IMR-90 (cell line): ENCODE measurements at regions not wholly inside any gene's neighbourhood (a gene's known extent, or its start where the extent isn't known, plus 50 kb on each side); places are given as distances from the start of the nearest gene placed in this dataset.

Experiments used
- ATAC-seq: fragments of 200-7000 bp; cut with Tn5 transposase; 2 replicates; pipeline ENCODE4 v1.9.1; 2020; ENCODE audit warnings: low read depth, mild to moderate bottlenecking, moderate library complexity
- BruUV-seq: library from RNA; stranded (reverse); fragments of 400-500 nt; replicated peaks from 2 replicates; lab custom pipeline; 2021; lab: Mats Ljungman, UMichigan
- CTCF ChIA-PET: fragments of 300-600 bp; formaldehyde crosslinking; extraction: SDS; loops from one replicate; lab custom pipeline; 2021; ENCODE audit warnings: antibody characterized with exemption; lab: Yijun Ruan, JAX
- POLR2A ChIA-PET: fragments of 300-600 bp; sonication (Branson Sonifier 250); formaldehyde crosslinking; loops from one replicate; lab custom pipeline; 2022; ENCODE audit warnings: antibody characterized with exemption; ENCODE audit not compliant: unreplicated experiment; lab: Charles Lee
- DNase-seq: peaks from one replicate; pipeline ENCODE4 v3.0.0; 2013
- H2AFZ ChIP-seq: replicated peaks from 2 replicates; pipeline ENCODE3; 2013; ENCODE audit warnings: low read length, mild to moderate bottlenecking; ENCODE audit not compliant: poor library complexity
- H2AK5ac ChIP-seq: 2 replicates; pipeline ENCODE4 v1.6.1; 2013; ENCODE audit warnings: low read depth, low read length, inconsistent platforms
- H2AK9ac ChIP-seq: replicated peaks from 2 replicates; pipeline ENCODE3; 2013; ENCODE audit warnings: mild to moderate bottlenecking, low read depth, low read length, moderate library complexity; ENCODE audit not compliant: poor library complexity
- H2BK120ac ChIP-seq: 2 replicates; pipeline ENCODE4 v1.6.1; 2013; ENCODE audit warnings: low read depth, low read length, inconsistent platforms
- H2BK15ac ChIP-seq: 3 replicates; pipeline ENCODE4 v1.6.1; 2013; ENCODE audit warnings: low read depth, low read length, inconsistent platforms
- H2BK20ac ChIP-seq: 2 replicates; pipeline ENCODE4 v1.6.1; 2013; ENCODE audit warnings: low read depth, mild to moderate bottlenecking, inconsistent platforms, low read length, moderate library complexity
- H2BK5ac ChIP-seq: 2 replicates; pipeline ENCODE4 v1.6.1; 2013; ENCODE audit warnings: mild to moderate bottlenecking, low read depth, low read length, inconsistent platforms; ENCODE audit not compliant: poor library complexity, severe bottlenecking
- H3K14ac ChIP-seq: replicated peaks from 2 replicates; pipeline ENCODE4 v1.6.1; 2013; ENCODE audit warnings: low read depth, low read length, inconsistent platforms
- H3K18ac ChIP-seq: 2 replicates; pipeline ENCODE4 v1.6.1; 2013; ENCODE audit warnings: low read depth, low read length, control low read depth
- H3K23ac ChIP-seq: 2 replicates; pipeline ENCODE4 v1.6.1; 2013; ENCODE audit warnings: low read depth, low read length, inconsistent platforms
- H3K27ac ChIP-seq: 2 replicates; pipeline ENCODE4 v1.5.1; 2013; ENCODE audit warnings: mild to moderate bottlenecking, control low read depth, low read length; ENCODE audit not compliant: insufficient read depth
- H3K27me3 ChIP-seq: 2 replicates; pipeline ENCODE4 v1.6.1; 2013; ENCODE audit warnings: low read length; ENCODE audit not compliant: control insufficient read depth, insufficient read depth
- H3K36me3 ChIP-seq: 2 replicates; pipeline ENCODE4 v1.6.1; 2013; ENCODE audit warnings: low read length, mixed read lengths; ENCODE audit not compliant: control insufficient read depth, insufficient read depth
- H3K4ac ChIP-seq: 2 replicates; pipeline ENCODE4 v1.6.1; 2013; ENCODE audit warnings: low read depth, low read length, inconsistent platforms
- H3K4me1 ChIP-seq: 2 replicates; pipeline ENCODE4 v1.6.1; 2013; ENCODE audit warnings: low read length, mixed read lengths; ENCODE audit not compliant: control insufficient read depth, insufficient read depth
- H3K4me2 ChIP-seq: 2 replicates; pipeline ENCODE4 v1.6.1; 2013; ENCODE audit warnings: low read depth, mild to moderate bottlenecking, control low read depth, low read length, moderate library complexity
- H3K4me3 ChIP-seq: 2 replicates; pipeline ENCODE4 v1.5.1; 2013; ENCODE audit warnings: low read depth, mild to moderate bottlenecking, control low read depth, low read length, moderate library complexity; ENCODE audit not compliant: insufficient read depth
- H3K56ac ChIP-seq: 2 replicates; pipeline ENCODE4 v1.6.1; 2013; ENCODE audit warnings: low read length, inconsistent platforms; ENCODE audit not compliant: insufficient read depth; ENCODE audit errors: extremely low read depth
- H3K79me1 ChIP-seq, 2 experiments: 2 replicates each; pipeline ENCODE4 v1.6.1; 2013; ENCODE audit warnings: low read length in 2 of 2, inconsistent platforms in 1 of 2, low read depth in 1 of 2
- H3K9ac ChIP-seq: 2 replicates; pipeline ENCODE4 v1.6.1; 2013; ENCODE audit warnings: low read depth, low read length, control low read depth
- H3K9me1 ChIP-seq: 2 replicates; pipeline ENCODE4 v1.6.1; 2013; ENCODE audit warnings: low read length, inconsistent platforms; ENCODE audit not compliant: insufficient read depth
- H3K9me3 ChIP-seq: 2 replicates; pipeline ENCODE4 v1.6.1; 2013; ENCODE audit warnings: low read length; ENCODE audit not compliant: control insufficient read depth, insufficient read depth
- H4K20me1 ChIP-seq: 2 replicates; pipeline ENCODE4 v1.6.1; 2013; ENCODE audit warnings: low read length, inconsistent platforms; ENCODE audit not compliant: insufficient read depth
- H4K5ac ChIP-seq: 2 replicates; pipeline ENCODE4 v1.6.1; 2013; ENCODE audit warnings: mild to moderate bottlenecking, low read depth, low read length, control low read depth
- H4K8ac ChIP-seq, 2 experiments: 2 replicates each; pipeline ENCODE4 v1.6.1; 2013; ENCODE audit warnings: low read depth in 2 of 2, low read length in 2 of 2, control low read depth in 1 of 2, inconsistent platforms in 1 of 2
- H4K91ac ChIP-seq: 2 replicates; pipeline ENCODE4 v1.6.1; 2013; ENCODE audit warnings: low read depth, low read length, inconsistent platforms; ENCODE audit not compliant: insufficient read depth
- BHLHE40 ChIP-seq: fragments of 150-350 bp; IDR thresholded peaks from 2 replicates; pipeline ENCODE4 v1.6.1; 2016; ENCODE audit warnings: mild to moderate bottlenecking, low read depth, low read length
- CEBPB ChIP-seq: IDR thresholded peaks from 2 replicates; pipeline ENCODE4 v1.6.1; 2012; ENCODE audit warnings: low read depth, low read length, improper control_type of control experiment
- CHD1 ChIP-seq: IDR thresholded peaks from 2 replicates; pipeline ENCODE4 v1.6.1; 2012; ENCODE audit warnings: low read depth, low read length, improper control_type of control experiment
- POLR2A ChIP-seq: IDR thresholded peaks from 2 replicates; pipeline ENCODE4 v1.6.1; 2012; ENCODE audit warnings: mild to moderate bottlenecking, low read depth, low read length
- RCOR1 ChIP-seq: IDR thresholded peaks from 2 replicates; pipeline ENCODE4 v1.6.1; 2012; ENCODE audit warnings: mild to moderate bottlenecking, low read length, improper control_type of control experiment; ENCODE audit not compliant: insufficient replicate concordance
- SMC3 ChIP-seq: fragments of 150-350 bp; IDR thresholded peaks from 2 replicates; pipeline ENCODE4 v1.6.1; 2016; ENCODE audit warnings: low read depth, mild to moderate bottlenecking, antibody characterized with exemption, low read length, moderate library complexity
- WGBS, 2 experiments: methylation state at CpG; one replicate each; pipeline versions ENCODE4 v1.1.5 to v1.1.7; 2013; ENCODE audit warnings: missing lambda C conversion rate in 2 of 2; ENCODE audit not compliant: insufficient read length in 1 of 2; ENCODE audit errors: extremely low coverage in 2 of 2; 5-methylcytosine and 5-hydroxymethylcytosine counted together
- dilution Hi-C: fragments of 300-500 bp; cut with HindIII; formaldehyde crosslinking; loops from one replicate; pipeline ENCODE4 v1.14.3; 2018; ENCODE audit warnings: low sequenced_read_pairs; ENCODE audit not compliant: unreplicated experiment
- in situ Hi-C: fragments of 300-500 bp; cut with MboI; formaldehyde crosslinking; loops from 3 replicates; pipeline ENCODE4 v1.14.3; 2019; ENCODE audit warnings: low sequenced_read_pairs, inconsistent platforms, mixed read lengths
- intact Hi-C: fragments of 100-400 bp; cut with micrococcal nuclease; formaldehyde crosslinking; loops from 2 replicates; pipeline ENCODE4 v1.10.0; 2022
- TF ChIP-seq, protein P1 (sequence below): fragments of 150-350 bp; IDR thresholded peaks from 2 replicates; pipeline ENCODE4 v1.6.1; 2017; ENCODE audit warnings: mild to moderate bottlenecking, antibody characterized with exemption, low read length, low read depth
- TF ChIP-seq, protein P2 (sequence below): fragments of 150-350 bp; IDR thresholded peaks from 2 replicates; pipeline ENCODE4 v1.6.1; 2016; ENCODE audit warnings: low read depth, mild to moderate bottlenecking, low read length, moderate library complexity, borderline replicate concordance
- TF ChIP-seq, protein P3 (sequence below): conservative IDR thresholded peaks from 2 replicates; pipeline ENCODE4 v1.5.1; 2012; ENCODE audit warnings: mild to moderate bottlenecking, low read depth, low read length, improper control_type of control experiment

DNA sequence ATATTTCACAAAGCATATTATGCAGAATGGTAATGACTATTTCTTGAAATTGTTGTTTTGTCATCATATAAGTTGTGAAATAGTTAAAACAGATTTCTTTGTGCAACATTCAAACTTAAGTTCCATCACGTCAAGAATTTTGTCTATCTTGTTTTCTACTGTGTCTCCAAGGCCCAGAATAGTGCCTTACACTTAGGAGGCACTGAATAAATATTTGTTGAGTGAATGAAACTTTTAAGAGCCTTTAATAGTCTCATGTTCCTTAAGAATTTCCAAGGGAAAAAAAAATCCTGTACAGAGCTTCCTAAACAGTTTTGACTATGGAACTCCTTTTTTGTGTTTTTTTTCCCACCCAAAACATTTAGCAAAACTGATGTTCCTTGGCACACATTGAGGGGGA is 50.8 kb upstream of the TNFSF18 start:
- Histone ChIP-seq H3K18ac (no peak overlapping the region), H2BK20ac (no peak overlapping the region), H3K4me2 (no peak overlapping the region), H3K9ac (no peak overlapping the region), H2BK5ac (no peak overlapping the region), H4K20me1 (no peaks in the 10 kb centered on the region), H3K9me3 (peaks cover 11% of the 10 kb centered on the region), H3K56ac (no peak overlapping the region), H3K27ac (no peak overlapping the region), H3K14ac (no peak overlapping the region), H4K5ac (no peak overlapping the region), H3K4me3 (no peak overlapping the region), H2AK9ac (no peak overlapping the region), H2BK120ac (no peak overlapping the region), H3K36me3 (no peaks in the 10 kb centered on the region), H3K27me3 (no peaks in the 10 kb centered on the region), H4K8ac (no peak overlapping the region), H3K4ac (no peak overlapping the region), H3K79me1 (no peaks in the 10 kb centered on the region), H4K91ac (no peak overlapping the region), H3K9me1 (no peaks in the 10 kb centered on the region), H2AK5ac (no peak overlapping the region), H3K4me1 (peaks cover 4% of the 10 kb centered on the region; the same call in 1 of the 2 replicates), H2AFZ (no peak overlapping the region), H3K23ac (no peak overlapping the region), H2BK15ac (no peak overlapping the region)
- dilution Hi-C loops: no loop called here
- ATAC-seq: no peak
- ChIA-PET CTCF (interaction anchor here (0.6 kb wide), 1 partner anchor 73 kb away, joined by 3 read pairs; no protein-coding TSS in a partner anchor), POLR2A (no interaction called here)
- no TSS peak for BruUV-seq
- TF ChIP-seq, protein P1, sequence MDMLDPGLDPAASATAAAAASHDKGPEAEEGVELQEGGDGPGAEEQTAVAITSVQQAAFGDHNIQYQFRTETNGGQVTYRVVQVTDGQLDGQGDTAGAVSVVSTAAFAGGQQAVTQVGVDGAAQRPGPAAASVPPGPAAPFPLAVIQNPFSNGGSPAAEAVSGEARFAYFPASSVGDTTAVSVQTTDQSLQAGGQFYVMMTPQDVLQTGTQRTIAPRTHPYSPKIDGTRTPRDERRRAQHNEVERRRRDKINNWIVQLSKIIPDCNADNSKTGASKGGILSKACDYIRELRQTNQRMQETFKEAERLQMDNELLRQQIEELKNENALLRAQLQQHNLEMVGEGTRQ: no peak
- TF ChIP-seq CHD1 (no peak), SMC3 (no peak), POLR2A (no peak), BHLHE40 (no peak), CEBPB (0 out of 2 replicates have a peak, but pooled peaks have one; percentile 42), RCOR1 (no peak)
- TF ChIP-seq, protein P2, sequence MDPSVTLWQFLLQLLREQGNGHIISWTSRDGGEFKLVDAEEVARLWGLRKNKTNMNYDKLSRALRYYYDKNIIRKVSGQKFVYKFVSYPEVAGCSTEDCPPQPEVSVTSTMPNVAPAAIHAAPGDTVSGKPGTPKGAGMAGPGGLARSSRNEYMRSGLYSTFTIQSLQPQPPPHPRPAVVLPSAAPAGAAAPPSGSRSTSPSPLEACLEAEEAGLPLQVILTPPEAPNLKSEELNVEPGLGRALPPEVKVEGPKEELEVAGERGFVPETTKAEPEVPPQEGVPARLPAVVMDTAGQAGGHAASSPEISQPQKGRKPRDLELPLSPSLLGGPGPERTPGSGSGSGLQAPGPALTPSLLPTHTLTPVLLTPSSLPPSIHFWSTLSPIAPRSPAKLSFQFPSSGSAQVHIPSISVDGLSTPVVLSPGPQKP: no peak
- TF ChIP-seq, protein P3, sequence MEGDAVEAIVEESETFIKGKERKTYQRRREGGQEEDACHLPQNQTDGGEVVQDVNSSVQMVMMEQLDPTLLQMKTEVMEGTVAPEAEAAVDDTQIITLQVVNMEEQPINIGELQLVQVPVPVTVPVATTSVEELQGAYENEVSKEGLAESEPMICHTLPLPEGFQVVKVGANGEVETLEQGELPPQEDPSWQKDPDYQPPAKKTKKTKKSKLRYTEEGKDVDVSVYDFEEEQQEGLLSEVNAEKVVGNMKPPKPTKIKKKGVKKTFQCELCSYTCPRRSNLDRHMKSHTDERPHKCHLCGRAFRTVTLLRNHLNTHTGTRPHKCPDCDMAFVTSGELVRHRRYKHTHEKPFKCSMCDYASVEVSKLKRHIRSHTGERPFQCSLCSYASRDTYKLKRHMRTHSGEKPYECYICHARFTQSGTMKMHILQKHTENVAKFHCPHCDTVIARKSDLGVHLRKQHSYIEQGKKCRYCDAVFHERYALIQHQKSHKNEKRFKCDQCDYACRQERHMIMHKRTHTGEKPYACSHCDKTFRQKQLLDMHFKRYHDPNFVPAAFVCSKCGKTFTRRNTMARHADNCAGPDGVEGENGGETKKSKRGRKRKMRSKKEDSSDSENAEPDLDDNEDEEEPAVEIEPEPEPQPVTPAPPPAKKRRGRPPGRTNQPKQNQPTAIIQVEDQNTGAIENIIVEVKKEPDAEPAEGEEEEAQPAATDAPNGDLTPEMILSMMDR: no peak
- DNase-seq: no peak
- no CpG with 5 or more reads among the region's 1 CpG for WGBS, 2 experiments
- in situ Hi-C loops: no loop called here
- intact Hi-C loops: no loop called here
